ENCODE measurements at regions not wholly inside any gene's neighbourhood (a gene's known extent, or its start where the extent isn't known, plus 50 kb on each side); places are given as distances from the start of the nearest gene placed in this dataset.

GRCh38 chr11:128316541-128317227 lies 270.7 kb downstream of the ETS1 start:
- Histone ChIP-seq H3K4me1 (ENCODE audit: control insufficient read depth, insufficient read depth, low read length) (no peaks in the 10 kb centered on the region), H3K4me3 (ENCODE audit: low read length) (no peak overlapping the region), H3K36me3 (ENCODE audit: control insufficient read depth, insufficient read depth, low read length) (no peaks in the 10 kb centered on the region), H3K27me3 (ENCODE audit: control insufficient read depth, insufficient read depth, low read length) (no peaks in the 10 kb centered on the region), H3K9me3 (ENCODE audit: control insufficient read depth, low read length) (no peaks in the 10 kb centered on the region), H3K9ac (ENCODE audit: low read length) (no peak overlapping the region)

- Histone ChIP-seq H3K36me3 (ENCODE audit: control insufficient read depth, insufficient read depth, low read length) (no peaks in the 10 kb centered on the region), H3K9ac (ENCODE audit: low read length) (no peak overlapping the region), H3K9me3 (ENCODE audit: control insufficient read depth, low read length) (no peaks in the 10 kb centered on the region)
These were observed 271.4 kb downstream of the ETS1 start for GRCh38 chr11:128315933-128316332.

GRCh38 chr11:128313931-128314330 lies 273.4 kb downstream of the ETS1 start:
- Histone ChIP-seq H3K4me3 (ENCODE audit: low read length) (no peak overlapping the region), H3K9me3 (ENCODE audit: control insufficient read depth, low read length) (no peaks in the 10 kb centered on the region), H3K9ac (ENCODE audit: low read length) (no peak overlapping the region), H3K36me3 (ENCODE audit: control insufficient read depth, insufficient read depth, low read length) (no peaks in the 10 kb centered on the region), H3K27me3 (ENCODE audit: control insufficient read depth, insufficient read depth, low read length) (no peaks in the 10 kb centered on the region), H3K4me1 (ENCODE audit: control insufficient read depth, insufficient read depth, low read length) (no peaks in the 10 kb centered on the region)

More at GRCh38 chr11:128315933-128316332, 271.4 kb downstream of the ETS1 start:
- no peak overlapping the region for H3K4me3 ChIP-seq (ENCODE audit: low read length)
- no peaks in the 10 kb centered on the region for H3K4me1 ChIP-seq (ENCODE audit: control insufficient read depth, insufficient read depth, low read length)
- no peaks in the 10 kb centered on the region for H3K27me3 ChIP-seq (ENCODE audit: control insufficient read depth, insufficient read depth, low read length)

GRCh38 chr11:128311742-128312719 lies 275.3 kb downstream of the ETS1 start:
- H3K4me1 ChIP-seq (ENCODE audit: control insufficient read depth, insufficient read depth, low read length), result no peaks in the 10 kb centered on the region
- H3K27me3 ChIP-seq (ENCODE audit: control insufficient read depth, insufficient read depth, low read length), result no peaks in the 10 kb centered on the region
- H3K4me3 ChIP-seq (ENCODE audit: low read length), result no peak overlapping the region
- no peaks in the 10 kb centered on the region for H3K36me3 ChIP-seq (ENCODE audit: control insufficient read depth, insufficient read depth, low read length)
- no peaks in the 10 kb centered on the region for H3K9me3 ChIP-seq (ENCODE audit: control insufficient read depth, low read length)
- no peak overlapping the region for H3K9ac ChIP-seq (ENCODE audit: low read length)

GRCh38 chr11:128310676-128311445 lies 276.5 kb downstream of the ETS1 start:
- no peaks in the 10 kb centered on the region for H3K9me3 ChIP-seq (ENCODE audit: control insufficient read depth, low read length)
- H3K9ac ChIP-seq (ENCODE audit: low read length), result no peak overlapping the region
- H3K36me3 ChIP-seq (ENCODE audit: control insufficient read depth, insufficient read depth, low read length), result no peaks in the 10 kb centered on the region
- H3K4me3 ChIP-seq (ENCODE audit: low read length), result no peak overlapping the region
- no peaks in the 10 kb centered on the region for H3K4me1 ChIP-seq (ENCODE audit: control insufficient read depth, insufficient read depth, low read length)
- no peaks in the 10 kb centered on the region for H3K27me3 ChIP-seq (ENCODE audit: control insufficient read depth, insufficient read depth, low read length)

GRCh38 chr11:128310005-128310404 lies 277.4 kb downstream of the ETS1 start:
- H3K36me3 ChIP-seq (ENCODE audit: control insufficient read depth, insufficient read depth, low read length), result no peaks in the 10 kb centered on the region
- no peak overlapping the region for H3K9ac ChIP-seq (ENCODE audit: low read length)
- H3K9me3 ChIP-seq (ENCODE audit: control insufficient read depth, low read length), result no peaks in the 10 kb centered on the region
- H3K27me3 ChIP-seq (ENCODE audit: control insufficient read depth, insufficient read depth, low read length), result no peaks in the 10 kb centered on the region
- no peak overlapping the region for H3K4me3 ChIP-seq (ENCODE audit: low read length)
- H3K4me1 ChIP-seq (ENCODE audit: control insufficient read depth, insufficient read depth, low read length), result peaks cover 4% of the 10 kb centered on the region

GRCh38 chr11:128308794-128309193 lies 278.6 kb downstream of the ETS1 start:
- H3K36me3 ChIP-seq (ENCODE audit: control insufficient read depth, insufficient read depth, low read length), result no peaks in the 10 kb centered on the region
- H3K4me3 ChIP-seq (ENCODE audit: low read length), result no peak overlapping the region
- H3K9ac ChIP-seq (ENCODE audit: low read length), result no peak overlapping the region
- H3K27me3 ChIP-seq (ENCODE audit: control insufficient read depth, insufficient read depth, low read length), result no peaks in the 10 kb centered on the region
- no peaks in the 10 kb centered on the region for H3K9me3 ChIP-seq (ENCODE audit: control insufficient read depth, low read length)
- peaks cover 6% of the 10 kb centered on the region for H3K4me1 ChIP-seq (ENCODE audit: control insufficient read depth, insufficient read depth, low read length)

- peaks cover 6% of the 10 kb centered on the region for H3K4me1 ChIP-seq (ENCODE audit: control insufficient read depth, insufficient read depth, low read length)
- no peaks in the 10 kb centered on the region for H3K27me3 ChIP-seq (ENCODE audit: control insufficient read depth, insufficient read depth, low read length)
- H3K9ac ChIP-seq (ENCODE audit: low read length), result no peak overlapping the region
- H3K4me3 ChIP-seq (ENCODE audit: low read length), result no peak overlapping the region
- H3K9me3 ChIP-seq (ENCODE audit: control insufficient read depth, low read length), result no peaks in the 10 kb centered on the region
- H3K36me3 ChIP-seq (ENCODE audit: control insufficient read depth, insufficient read depth, low read length), result no peaks in the 10 kb centered on the region
These were observed 281.8 kb downstream of the ETS1 start for GRCh38 chr11:128305588-128305987.

GRCh38 chr11:128304666-128305485 lies 282.5 kb downstream of the ETS1 start:
- Histone ChIP-seq H3K9me3 (ENCODE audit: control insufficient read depth, low read length) (no peaks in the 10 kb centered on the region), H3K36me3 (ENCODE audit: control insufficient read depth, insufficient read depth, low read length) (no peaks in the 10 kb centered on the region), H3K9ac (ENCODE audit: low read length) (no peak overlapping the region), H3K4me3 (ENCODE audit: low read length) (no peak overlapping the region), H3K4me1 (ENCODE audit: control insufficient read depth, insufficient read depth, low read length) (peaks cover 6% of the 10 kb centered on the region), H3K27me3 (ENCODE audit: control insufficient read depth, insufficient read depth, low read length) (no peaks in the 10 kb centered on the region)

- no peak overlapping the region for H3K9ac ChIP-seq (ENCODE audit: low read length)
- H3K36me3 ChIP-seq (ENCODE audit: control insufficient read depth, insufficient read depth, low read length), result no peaks in the 10 kb centered on the region
- no peaks in the 10 kb centered on the region for H3K9me3 ChIP-seq (ENCODE audit: control insufficient read depth, low read length)
- H3K27me3 ChIP-seq (ENCODE audit: control insufficient read depth, insufficient read depth, low read length), result no peaks in the 10 kb centered on the region
- H3K4me1 ChIP-seq (ENCODE audit: control insufficient read depth, insufficient read depth, low read length), result peaks cover 8% of the 10 kb centered on the region
- H3K4me3 ChIP-seq (ENCODE audit: low read length), result no peak overlapping the region
These were observed 283.2 kb downstream of the ETS1 start for GRCh38 chr11:128304116-128304515.

- peaks cover 14% of the 10 kb centered on the region for H3K4me1 ChIP-seq (ENCODE audit: control insufficient read depth, insufficient read depth, low read length)
- no peak overlapping the region for H3K4me3 ChIP-seq (ENCODE audit: low read length)
- H3K27me3 ChIP-seq (ENCODE audit: control insufficient read depth, insufficient read depth, low read length), result no peaks in the 10 kb centered on the region
- no peaks in the 10 kb centered on the region for H3K9me3 ChIP-seq (ENCODE audit: control insufficient read depth, low read length)
- no peak overlapping the region for H3K9ac ChIP-seq (ENCODE audit: low read length)
- no peaks in the 10 kb centered on the region for H3K36me3 ChIP-seq (ENCODE audit: control insufficient read depth, insufficient read depth, low read length)
These were observed 284.0 kb downstream of the ETS1 start for GRCh38 chr11:128303383-128303782.
